Panc1 (cell line): ENCODE measurements at regions not wholly inside any gene's neighbourhood (a gene's known extent, or its start where the extent isn't known, plus 50 kb on each side); places are given as distances from the start of the nearest gene placed in this dataset.

Experiments
- ATAC-seq: fragments of 200-7000 bp; cut with Tn5 transposase; 2 replicates; pipeline ENCODE4 v1.9.1; 2020; ENCODE audit warnings: mild to moderate bottlenecking, moderate library complexity
- BruUV-seq: library from RNA; stranded (reverse); fragments of 400-500 nt; replicated peaks from 2 replicates; lab custom pipeline; 2021; lab: Mats Ljungman, UMichigan
- CTCF ChIA-PET: fragments of 300-600 bp; sonication (Branson Sonifier 250); formaldehyde crosslinking; loops from one replicate; lab custom pipeline; 2022; ENCODE audit warnings: antibody characterized with exemption; lab: Charles Lee
- POLR2A ChIA-PET: fragments of 300-600 bp; sonication (Branson Sonifier 250); formaldehyde crosslinking; loops from one replicate; lab custom pipeline; 2022; ENCODE audit warnings: antibody characterized with exemption; lab: Charles Lee
- DNase-seq: peaks from one replicate; pipeline ENCODE4 v3.0.0-alpha.2; 2010; ENCODE audit warnings: low read depth, low spot score
- H3K27ac ChIP-seq: 2 replicates; pipeline ENCODE4 v1.5.1; 2011; ENCODE audit warnings: mild to moderate bottlenecking, low read length, inconsistent platforms
- H3K27me3 ChIP-seq: fragments of 200-500 bp; sonication (Bioruptor generic); 2 replicates; pipeline ENCODE4 v1.6.0; 2014; ENCODE audit warnings: low read length, inconsistent platforms; ENCODE audit not compliant: control insufficient read depth, insufficient read depth
- H3K36me3 ChIP-seq: fragments of 200-500 bp; sonication (Bioruptor generic); 2 replicates; pipeline ENCODE4 v1.5.1; 2014; ENCODE audit warnings: inconsistent platforms, mild to moderate bottlenecking, low read length, moderate library complexity; ENCODE audit not compliant: control insufficient read depth, insufficient read depth
- H3K4me1 ChIP-seq: 2 replicates; pipeline ENCODE4 v1.5.1; 2011; ENCODE audit warnings: inconsistent platforms, mild to moderate bottlenecking, low read length, moderate library complexity; ENCODE audit not compliant: control insufficient read depth, insufficient read depth
- H3K4me3 ChIP-seq, 2 experiments: 2 replicates each; pipeline ENCODE4 v1.5.1; 2011 to 2012; ENCODE audit warnings: low read depth in 2 of 2, low read length in 2 of 2, mild to moderate bottlenecking in 2 of 2, inconsistent platforms in 1 of 2, moderate library complexity in 1 of 2
- H3K9me3 ChIP-seq: fragments of 200-500 bp; sonication (Bioruptor generic); 2 replicates; pipeline ENCODE4 v1.5.1; 2014; ENCODE audit warnings: low read depth, mild to moderate bottlenecking, inconsistent platforms, low read length, moderate library complexity; ENCODE audit not compliant: control insufficient read depth, insufficient read depth
- POLR2AphosphoS5 ChIP-seq: IDR thresholded peaks from 2 replicates; pipeline ENCODE4 v1.6.1; 2012; ENCODE audit warnings: mild to moderate bottlenecking, low read depth, low read length, moderate library complexity
- REST ChIP-seq, 2 experiments: IDR thresholded peaks; 2 replicates each; pipeline ENCODE4 v1.6.1; 2011 to 2012; ENCODE audit warnings: low read depth in 2 of 2, control low read depth in 1 of 2, low read length in 1 of 2, mild to moderate bottlenecking in 1 of 2, moderate library complexity in 1 of 2; ENCODE audit not compliant: insufficient read depth in 1 of 2
- SIN3A ChIP-seq: IDR thresholded peaks from 2 replicates; pipeline ENCODE4 v1.6.1; 2012; ENCODE audit warnings: low read depth, mild to moderate bottlenecking, low read length, moderate library complexity, borderline replicate concordance; ENCODE audit not compliant: insufficient read depth
- TCF7L2 ChIP-seq: IDR thresholded peaks from 2 replicates; pipeline ENCODE4 v1.6.1; 2011; ENCODE audit warnings: mild to moderate bottlenecking, low read depth, low read length, inconsistent platforms
- in situ Hi-C: cut with HindIII; loops from 2 replicates; pipeline ENCODE4 v1.10.0; 2016; ENCODE audit warnings: low sequenced_read_pairs, low pct_unique_long_range_greater_than_20kb
- intact Hi-C: fragments of 100-400 bp; cut with micrococcal nuclease; formaldehyde crosslinking; loops from one replicate; pipeline ENCODE4 v1.10.0; 2022; ENCODE audit not compliant: unreplicated experiment
- TF ChIP-seq, protein P1 (sequence below): fragments of 450-650 bp; IDR thresholded peaks from 2 replicates; pipeline ENCODE4 v1.5.1; 2017; ENCODE audit warnings: mild to moderate bottlenecking

DNA sequence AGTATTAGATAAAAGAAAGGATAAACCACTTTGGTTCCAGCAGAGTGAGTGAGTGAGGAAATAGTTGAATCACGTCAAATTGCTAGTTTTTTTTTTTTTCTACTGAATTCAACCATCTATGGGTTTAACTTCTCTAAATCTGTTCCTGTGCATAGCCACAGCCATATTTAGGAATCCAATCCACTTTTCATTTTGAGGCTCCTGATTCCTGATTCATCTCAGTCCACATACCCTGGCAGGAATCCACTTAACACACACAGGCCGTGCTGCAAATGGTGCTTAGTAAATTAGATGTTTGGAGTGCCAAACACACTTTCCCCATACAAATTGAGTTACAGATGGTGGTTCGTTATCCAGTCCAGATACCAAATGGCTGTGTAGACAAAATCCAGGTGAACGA is 220.3 kb downstream of the ALDH8A1 start:
- Histone ChIP-seq H3K4me1 (no peaks in the 10 kb centered on the region), H3K9me3 (no peaks in the 10 kb centered on the region), H3K27ac (no peak overlapping the region), H3K4me3 (no peak overlapping the region), H3K27me3 (no peaks in the 10 kb centered on the region), H3K36me3 (no peaks in the 10 kb centered on the region)
- ATAC-seq (no peak), DNase-seq (no peak)
- TF ChIP-seq REST (IDR thresholded peaks at IDR 0.05; ENCODE audit: insufficient read depth in 1 of 2, low read depth in 2 of 2, low read length in 1 of 2) (no peak), TCF7L2 (no peak), POLR2AphosphoS5 (no peak), SIN3A (no peak)
- TF ChIP-seq, protein P1, sequence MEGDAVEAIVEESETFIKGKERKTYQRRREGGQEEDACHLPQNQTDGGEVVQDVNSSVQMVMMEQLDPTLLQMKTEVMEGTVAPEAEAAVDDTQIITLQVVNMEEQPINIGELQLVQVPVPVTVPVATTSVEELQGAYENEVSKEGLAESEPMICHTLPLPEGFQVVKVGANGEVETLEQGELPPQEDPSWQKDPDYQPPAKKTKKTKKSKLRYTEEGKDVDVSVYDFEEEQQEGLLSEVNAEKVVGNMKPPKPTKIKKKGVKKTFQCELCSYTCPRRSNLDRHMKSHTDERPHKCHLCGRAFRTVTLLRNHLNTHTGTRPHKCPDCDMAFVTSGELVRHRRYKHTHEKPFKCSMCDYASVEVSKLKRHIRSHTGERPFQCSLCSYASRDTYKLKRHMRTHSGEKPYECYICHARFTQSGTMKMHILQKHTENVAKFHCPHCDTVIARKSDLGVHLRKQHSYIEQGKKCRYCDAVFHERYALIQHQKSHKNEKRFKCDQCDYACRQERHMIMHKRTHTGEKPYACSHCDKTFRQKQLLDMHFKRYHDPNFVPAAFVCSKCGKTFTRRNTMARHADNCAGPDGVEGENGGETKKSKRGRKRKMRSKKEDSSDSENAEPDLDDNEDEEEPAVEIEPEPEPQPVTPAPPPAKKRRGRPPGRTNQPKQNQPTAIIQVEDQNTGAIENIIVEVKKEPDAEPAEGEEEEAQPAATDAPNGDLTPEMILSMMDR, result no peak
- in situ Hi-C loops (no loop called here), intact Hi-C loops (no loop called here)
- POLR2A ChIA-PET, result no interaction called here
- BruUV-seq, result no TSS peak
- CTCF ChIA-PET, result no interaction called here

GRCh38 chr6:134727081-134727480 is 222.8 kb downstream of the ALDH8A1 start:
- no peaks in the 10 kb centered on the region for H3K36me3 ChIP-seq
- no peaks in the 10 kb centered on the region for H3K9me3 ChIP-seq
- H3K4me3 ChIP-seq, result no peak overlapping the region
- H3K27ac ChIP-seq, result no peak overlapping the region
- DNase-seq (no peak), ATAC-seq (no peak)
- H3K27me3 ChIP-seq, result no peaks in the 10 kb centered on the region
- ChIA-PET CTCF (interaction anchor here (0.6 kb wide), 1 partner anchor 56 kb away, joined by 3 read pairs; no protein-coding TSS in a partner anchor), POLR2A (no interaction called here)
- H3K4me1 ChIP-seq, result no peaks in the 10 kb centered on the region
- TF ChIP-seq SIN3A (no peak), TCF7L2 (no peak), REST (IDR thresholded peaks at IDR 0.05; ENCODE audit: insufficient read depth in 1 of 2, low read depth in 2 of 2, low read length in 1 of 2) (no peak), POLR2AphosphoS5 (no peak)
- TF ChIP-seq, protein P1, result no peak
- intact Hi-C loops, result no loop called here
- in situ Hi-C loops, result no loop called here
- BruUV-seq, result no TSS peak
